Stimulated activated CD4-positive, alpha-beta T cell treated with anti-CD3 and anti-CD28 coated beads, Interleukin-12 subunit alpha, Interleukin-12 subunit beta, amount 100 ng/mL, for 48 hours (primary cell): ENCODE measurements at regions not wholly inside any gene's neighbourhood (a gene's known extent, or its start where the extent isn't known, plus 50 kb on each side); places are given as distances from the start of the nearest gene placed in this dataset.
"Not testable (repeated sequence)": the region's sequence is repeated elsewhere in the genome, so short reads cannot be mapped to it uniquely, and the experiment has no call there.

Experiments
- DNase-seq, 3 donors: peaks; one replicate each; pipeline ENCODE4 v3.0.0-alpha.2; 2020; ENCODE audit warnings: low read depth in 2 of 3, low spot score in 1 of 3

DNA sequence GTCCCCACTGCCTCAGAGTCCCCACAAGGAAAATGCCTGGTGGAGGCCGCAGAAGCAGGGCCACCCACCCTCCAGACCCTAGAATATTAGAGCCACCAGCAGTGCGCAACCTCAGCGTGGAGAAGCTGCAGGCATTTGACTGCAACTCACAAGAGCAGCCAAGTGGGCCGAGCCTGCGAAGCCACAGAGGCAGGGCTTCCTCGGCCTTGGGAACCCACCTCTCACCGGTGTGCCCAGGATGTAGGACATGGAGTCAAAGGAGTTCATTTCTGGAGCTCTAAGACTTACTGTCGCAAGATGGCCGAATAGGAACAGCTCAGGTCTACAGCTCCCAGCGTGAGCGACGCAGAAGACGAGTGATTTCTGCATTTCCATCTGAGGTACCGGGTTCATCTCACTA, 397.9 kb upstream of the PIK3R1 start:
- DNase-seq = no peak

DNA sequence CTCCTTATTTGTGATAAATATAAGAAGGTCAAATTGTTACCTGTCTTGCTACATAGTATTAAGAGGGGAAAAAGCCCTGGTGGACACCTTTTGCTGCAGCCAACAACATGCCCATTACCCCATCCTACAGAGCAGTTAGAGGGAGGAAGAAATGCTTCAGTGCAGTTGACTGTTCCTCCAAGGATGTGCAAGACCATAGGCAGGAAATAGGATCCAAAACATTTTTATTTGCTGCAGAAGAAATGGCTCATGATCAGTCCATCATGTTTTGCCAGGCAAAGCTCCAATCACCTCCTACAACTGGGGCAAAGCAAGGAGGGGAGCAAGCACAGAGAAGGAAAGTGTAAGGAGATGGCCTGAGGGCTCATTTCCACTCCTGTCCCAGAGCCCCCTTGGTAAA, 399.1 kb upstream of the PIK3R1 start:
- no peak for DNase-seq

DNA sequence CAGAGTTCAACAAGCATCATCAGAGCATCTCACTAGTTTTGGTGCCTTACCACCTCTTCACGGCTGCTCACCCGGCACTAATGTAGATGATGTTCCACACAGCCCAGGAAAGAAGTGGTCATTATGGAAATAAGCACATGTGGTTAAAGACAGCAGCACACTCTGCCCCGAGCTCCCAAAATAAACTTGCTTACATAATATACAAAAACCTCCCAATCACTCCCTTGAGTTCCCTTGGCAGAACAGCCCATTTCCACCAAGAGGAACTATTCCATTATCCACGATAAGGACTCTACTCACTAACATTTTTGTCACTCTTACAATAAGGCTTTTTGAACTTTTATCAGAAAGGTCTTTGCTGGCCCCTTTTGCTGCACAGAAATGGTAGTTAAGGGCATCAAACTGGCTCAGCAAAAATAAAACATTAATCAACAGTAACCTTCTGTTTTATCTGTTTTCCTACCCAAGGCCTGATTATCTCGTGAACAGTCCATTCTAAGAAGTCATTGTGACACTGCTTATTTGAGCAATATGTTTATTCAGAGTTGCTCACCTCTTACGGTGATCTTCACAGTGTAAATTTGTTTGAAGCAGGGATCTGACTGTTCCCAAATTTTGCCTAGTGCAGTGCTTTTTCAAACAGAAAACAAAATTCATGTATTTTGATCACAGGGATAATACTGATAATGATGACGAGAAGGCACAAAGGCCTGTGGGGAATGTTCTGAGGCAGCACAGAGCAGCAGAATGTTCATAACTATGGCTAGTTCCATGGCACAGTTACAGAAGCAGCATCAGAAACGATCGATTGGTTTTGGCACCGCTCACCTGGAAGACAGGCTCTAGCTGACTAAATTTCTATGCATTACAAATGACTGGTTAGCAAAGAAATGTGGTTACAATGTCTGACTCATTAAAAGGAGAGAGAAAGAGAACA, 399.8 kb upstream of the PIK3R1 start:
- DNase-seq = no peak

DNA sequence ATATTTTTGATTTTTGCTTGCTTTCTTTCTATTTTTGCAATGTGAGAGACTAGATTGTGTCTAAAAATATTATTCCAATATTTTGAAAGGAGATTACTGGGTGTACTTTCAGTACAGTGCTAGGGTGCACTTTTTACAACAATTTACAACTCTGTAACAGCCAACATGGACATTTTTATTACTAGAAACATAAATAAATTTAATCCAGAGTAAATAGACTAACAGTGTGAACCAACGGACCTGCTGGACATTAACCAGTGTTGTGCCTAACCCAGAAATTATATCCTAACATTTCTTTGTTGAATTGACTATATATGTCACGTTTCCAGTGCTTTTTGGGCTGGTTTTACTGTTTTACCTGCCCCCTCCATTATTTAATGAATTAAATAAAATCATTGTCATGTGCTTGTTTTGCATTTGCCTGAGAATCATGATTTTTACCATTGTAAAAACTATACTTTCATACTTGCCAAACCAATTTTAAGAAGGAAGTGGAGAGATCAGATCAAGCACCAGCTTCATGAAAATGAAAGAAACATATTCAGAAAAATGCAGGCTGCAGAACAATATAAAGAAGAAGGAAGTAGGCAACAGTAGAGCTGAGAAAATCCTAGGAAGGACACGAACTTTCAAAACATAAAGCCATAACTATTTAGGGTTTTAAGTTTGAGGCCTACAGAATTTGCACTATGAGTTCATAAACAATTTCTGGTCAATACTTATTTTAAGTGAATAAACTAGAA, 400.8 kb upstream of the PIK3R1 start:
- no peak for DNase-seq

DNA sequence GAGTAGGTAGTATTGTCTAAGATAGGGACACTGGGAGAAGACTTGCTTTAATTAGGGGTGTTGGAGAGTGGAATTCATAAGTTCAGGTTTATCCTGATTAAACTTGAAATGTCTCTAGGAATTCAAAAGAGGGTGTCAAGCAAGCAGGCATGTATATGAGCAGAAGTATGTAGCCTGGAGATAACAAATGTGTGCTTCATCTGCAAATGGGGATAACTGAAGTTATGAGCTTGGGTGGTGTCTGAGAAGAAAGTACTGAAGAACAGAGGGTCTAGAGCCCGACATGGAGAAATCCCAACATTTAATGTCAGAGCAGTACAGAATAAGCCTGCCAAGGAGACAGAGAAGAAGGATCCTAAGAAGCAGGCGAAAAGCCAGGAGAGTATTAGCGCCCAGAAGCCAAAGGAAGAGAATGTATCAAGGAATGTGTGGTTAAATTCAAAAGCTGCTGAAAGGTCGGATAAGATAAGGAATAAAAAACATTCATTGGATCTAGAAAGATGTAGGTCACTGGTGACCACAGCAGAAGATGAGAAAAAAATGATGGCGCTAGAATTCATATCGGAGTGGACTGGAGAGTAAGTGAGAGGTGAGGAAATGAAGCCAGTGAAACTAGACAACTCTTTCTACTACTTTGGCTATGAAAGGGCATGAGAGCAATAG, 401.5 kb upstream of the PIK3R1 start:
- no peak for DNase-seq

DNA sequence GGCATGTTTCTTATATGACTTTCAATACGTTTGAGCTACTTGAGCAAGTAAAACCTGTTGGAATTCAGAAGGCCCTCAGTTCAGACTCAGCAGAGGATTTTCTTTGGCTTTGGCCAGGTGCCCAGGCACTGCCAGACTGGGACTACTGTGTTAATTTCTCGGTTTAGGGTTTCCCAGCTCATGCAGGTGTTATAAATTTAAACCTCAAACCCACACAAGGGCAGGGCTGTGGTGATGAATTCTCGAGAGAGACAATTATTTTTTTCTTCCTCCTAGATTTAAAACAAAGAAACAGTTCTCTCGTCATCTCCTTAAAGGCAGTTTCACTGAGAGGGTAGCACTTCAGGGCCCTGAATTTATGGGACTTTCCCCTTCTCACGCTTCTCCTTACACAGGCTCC, 406.0 kb upstream of the PIK3R1 start:
- no peak for DNase-seq

DNA sequence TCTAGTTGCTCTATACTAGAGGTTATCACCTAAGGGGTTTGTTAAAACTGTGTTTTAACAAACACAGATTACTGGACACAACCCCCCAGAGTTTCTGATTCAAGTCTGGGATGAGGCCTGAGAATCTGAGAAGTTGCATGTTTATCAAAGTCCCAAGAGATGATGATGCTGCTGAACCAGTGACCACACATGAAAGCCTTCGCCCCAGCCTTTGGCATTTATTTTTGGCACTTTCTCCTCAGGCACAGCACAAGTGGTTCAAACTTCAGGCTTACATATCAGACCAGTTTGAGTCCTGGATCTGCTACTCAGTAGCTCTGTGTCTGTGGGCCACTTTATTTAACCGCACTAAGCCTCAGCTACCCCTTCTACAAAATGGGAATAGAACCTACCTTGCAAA, 407.2 kb upstream of the PIK3R1 start:
- DNase-seq = no peak

DNA sequence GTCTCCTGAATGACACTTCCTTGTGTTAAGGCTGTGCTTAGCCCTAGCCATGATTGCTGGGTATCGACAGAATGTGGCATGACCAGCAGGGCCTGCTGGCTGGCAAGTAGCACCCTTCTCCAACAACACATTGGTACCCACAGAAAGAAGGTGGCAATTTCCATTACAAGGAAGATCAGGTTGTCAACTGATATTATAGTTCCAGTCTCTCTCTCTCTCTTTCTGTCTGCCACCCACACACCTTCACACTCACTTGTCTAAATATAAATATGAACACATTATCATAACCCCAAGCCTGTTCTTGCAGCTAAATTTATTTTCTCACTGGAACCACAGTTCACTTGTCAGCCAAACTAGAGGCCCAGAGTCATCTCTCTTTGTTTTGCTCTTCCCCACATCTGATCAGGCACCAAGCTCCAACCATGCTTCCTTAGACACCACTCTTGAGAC, 408.1 kb upstream of the PIK3R1 start:
- DNase-seq = no peak

DNA sequence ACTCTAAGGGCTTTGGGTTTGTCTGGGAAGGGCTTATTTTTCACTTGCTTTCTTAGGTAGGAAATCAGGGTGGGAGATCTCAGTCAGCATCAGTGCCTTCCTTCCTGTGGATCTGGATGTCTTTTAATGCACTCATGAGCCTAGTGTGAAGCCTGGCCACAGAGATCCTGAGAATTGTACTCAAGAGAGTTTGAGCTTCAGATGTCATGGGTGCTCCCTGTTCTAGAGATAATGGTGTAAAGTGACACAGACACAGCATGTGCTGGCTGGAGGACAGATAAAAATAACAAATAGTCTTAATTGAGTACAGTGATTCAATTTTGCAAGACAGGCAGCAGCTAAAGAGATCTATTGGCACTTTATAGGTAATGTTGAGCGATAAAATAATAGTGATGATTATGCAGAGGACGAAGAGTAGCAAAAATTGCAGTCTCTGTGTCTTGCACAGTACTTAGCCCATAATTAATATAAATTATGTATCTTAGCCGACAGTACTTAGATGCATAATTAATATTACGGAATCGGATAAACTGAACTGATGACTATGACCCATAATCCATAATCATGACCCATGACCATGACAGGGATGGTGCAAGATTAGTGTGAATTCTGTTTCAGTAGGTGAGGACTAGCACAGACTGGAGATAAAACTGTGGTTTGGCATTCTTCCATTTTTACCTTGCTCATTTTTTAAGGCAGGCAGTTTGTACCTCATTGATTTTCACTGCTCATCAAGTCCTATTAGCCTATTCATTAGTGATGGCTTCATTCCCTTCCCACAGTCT, 408.7 kb upstream of the PIK3R1 start:
- DNase-seq = no peak

DNA sequence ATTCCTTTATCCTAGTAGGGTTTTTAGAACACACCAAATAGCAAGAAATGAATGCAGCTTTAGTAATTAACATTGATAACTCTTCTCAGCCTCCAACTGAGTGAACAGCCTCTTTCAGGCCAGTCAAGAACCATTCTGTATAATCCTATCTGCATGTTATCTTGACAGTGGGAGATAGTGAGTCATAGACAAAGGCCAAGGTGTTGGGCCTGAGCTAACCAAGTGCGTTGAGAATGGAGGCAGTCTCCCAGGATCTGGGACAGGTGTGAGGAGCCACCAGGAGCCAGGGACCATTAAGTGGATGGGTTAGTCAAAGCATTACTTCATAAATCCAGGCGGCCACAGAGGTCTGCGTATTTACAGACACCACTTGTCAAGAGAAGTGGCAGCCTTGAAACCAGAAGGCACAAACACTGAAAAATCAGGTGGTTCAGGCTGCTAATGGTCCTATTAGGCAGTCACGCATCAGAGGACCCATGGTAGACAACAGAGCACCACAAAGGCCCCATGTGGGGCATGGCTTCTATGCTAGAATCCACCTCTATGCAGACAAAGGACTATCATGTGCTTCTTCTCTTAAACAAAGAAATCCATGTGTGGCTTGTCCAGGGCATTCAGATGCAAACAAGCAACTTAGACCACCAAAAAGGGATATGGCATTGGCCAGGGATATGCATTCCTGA, 409.7 kb upstream of the PIK3R1 start:
- DNase-seq = no peak

DNA sequence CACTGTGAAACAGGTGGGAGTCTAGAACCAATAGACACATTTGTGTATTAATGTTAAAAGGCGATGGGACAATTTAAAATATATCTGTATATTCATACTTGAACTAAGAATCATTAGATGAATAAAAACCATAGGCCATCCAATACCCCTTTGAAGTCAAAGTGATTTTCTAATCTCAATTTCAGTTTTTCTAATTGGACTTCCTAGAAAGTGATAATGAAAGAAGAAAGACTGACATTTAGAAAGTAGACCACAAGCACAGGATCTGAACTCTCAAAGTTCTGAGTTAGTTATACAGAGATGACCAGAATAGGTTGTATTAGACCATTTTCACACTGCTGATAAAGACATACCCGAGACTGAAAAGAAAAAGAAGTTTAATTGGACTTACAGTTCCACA, 412.8 kb upstream of the PIK3R1 start:
- DNase-seq = no peak

DNA sequence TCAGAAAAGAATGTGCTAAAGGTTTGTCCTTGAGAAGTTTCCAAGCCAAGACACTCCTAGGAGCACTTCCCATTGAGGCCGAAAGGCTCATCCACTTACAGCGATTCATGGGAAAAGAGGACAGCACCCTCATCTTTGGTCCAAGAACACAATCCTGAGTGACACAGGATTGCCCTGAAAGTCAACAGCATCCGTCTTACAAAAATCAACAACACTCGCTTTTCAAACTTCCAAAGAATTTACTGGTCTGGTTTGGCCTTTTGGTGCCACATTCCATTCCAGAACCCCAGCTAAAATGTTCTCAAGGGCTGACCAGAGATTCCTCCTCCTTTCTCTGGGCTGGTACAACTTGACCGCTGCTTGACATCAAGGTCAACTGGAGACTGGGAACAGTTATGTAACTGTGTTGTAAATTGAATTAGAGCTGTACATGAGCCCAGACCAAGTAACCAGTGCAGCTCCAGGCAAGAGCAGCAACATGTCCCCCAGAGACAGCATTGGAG, 415.8 kb upstream of the PIK3R1 start:
- no peak for DNase-seq

DNA sequence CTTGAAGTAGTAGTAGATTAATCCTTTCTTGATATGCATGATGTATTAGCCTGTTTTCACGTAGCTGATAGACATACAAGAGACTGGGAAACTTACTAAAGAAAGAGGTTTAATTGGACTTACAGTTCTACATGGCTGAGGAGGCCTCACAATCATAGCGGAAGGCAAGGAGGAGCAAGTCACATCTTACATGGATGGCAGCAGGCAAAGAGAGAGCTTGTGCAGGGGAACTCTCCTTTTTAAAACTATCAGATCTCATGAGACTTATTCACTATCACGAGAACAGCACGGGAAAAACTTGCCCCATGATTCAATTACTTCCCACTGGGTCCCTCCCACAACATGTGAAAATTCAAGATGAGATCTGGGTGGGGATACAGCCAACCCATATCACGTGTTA, 417.1 kb upstream of the PIK3R1 start:
- not testable (repeated sequence) for DNase-seq

DNA sequence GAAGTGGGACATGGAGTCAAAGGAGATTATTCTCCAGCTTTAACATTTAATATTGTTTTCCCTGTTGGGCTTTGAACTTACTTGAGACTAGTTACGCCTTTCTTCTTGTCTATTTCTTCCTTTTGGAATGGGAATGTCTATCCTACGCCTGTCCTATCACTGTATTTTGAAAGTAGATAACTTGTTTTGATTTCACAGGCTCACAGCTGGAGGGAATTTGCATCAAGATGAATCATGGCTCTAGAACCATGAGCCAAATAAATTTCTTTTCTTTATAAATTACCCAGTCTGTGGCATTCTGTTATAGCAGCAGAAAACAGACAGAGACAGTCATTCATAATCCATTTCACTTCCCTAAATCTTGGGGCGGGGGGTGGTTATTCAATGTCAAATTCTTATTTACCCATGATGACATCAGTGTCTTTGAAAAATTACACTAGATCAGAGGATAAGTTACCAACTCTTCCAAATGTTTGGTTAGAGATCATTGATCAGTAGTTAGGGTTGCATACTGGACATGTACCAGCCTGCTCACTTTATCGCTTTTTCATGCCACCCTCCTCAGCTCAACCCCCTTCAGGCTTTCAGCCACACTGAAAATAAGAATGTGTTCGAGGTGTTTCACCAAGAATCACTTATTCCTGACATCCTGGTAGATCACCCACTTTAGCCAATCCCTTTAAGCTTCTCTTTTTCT, 419.6 kb upstream of the PIK3R1 start:
- no peak for DNase-seq

DNA sequence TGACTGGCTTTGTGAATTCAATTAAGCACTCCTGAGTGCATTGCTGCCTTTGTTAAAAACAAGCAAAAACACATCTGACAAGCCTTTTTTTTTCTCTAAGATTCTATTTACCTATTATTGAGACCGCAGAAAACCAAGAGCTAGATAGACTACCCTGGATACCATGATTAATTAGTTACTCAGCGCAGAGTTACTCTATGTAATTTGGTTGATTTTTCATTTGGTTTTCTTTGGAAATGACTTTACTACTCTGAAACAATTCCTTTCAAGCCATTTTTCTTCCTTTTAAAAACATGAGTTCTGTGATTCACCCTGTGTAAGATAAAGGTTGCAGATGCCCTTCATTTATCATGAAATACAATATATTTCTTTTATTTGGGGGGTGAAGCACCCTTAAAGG, 421.6 kb upstream of the PIK3R1 start:
- DNase-seq = no peak

DNA sequence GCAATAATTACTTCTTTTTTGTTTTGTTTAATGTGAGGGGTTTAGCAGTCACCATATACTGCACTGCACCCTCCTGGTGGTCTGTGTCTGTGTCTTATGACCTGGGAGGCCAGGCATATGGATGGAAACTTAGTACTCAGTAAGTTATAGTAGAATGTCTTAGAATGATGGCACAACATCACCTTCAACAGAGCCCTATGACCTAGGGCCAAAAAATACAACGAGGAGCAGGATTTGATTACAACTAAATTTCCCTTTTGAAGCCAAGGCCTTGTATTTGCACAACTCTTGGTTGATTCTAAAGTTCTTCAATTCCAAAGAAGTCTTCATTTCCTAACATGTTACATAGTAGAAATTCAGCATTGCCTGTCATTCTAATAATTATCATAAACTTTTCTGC, 422.1 kb upstream of the PIK3R1 start:
- DNase-seq = no peak

DNA sequence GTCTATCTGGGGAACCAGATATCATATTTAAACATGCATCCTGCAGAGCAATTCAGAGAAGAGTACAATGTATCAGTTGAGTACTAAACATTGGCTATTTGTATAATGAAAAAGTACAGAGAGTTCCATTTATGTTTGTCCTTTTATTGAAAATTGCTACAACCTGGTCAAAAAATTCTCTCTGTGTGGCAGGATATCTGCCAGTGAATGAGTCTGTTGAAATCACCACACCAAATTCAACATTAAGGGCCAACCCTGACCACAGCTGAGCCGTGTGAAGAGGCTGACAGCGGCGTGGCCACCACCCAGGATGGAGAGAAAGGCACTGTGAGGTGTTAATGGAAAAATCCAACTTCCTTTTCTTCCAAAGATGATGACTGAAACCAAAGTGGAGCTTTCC, 422.7 kb upstream of the PIK3R1 start:
- DNase-seq = no peak

DNA sequence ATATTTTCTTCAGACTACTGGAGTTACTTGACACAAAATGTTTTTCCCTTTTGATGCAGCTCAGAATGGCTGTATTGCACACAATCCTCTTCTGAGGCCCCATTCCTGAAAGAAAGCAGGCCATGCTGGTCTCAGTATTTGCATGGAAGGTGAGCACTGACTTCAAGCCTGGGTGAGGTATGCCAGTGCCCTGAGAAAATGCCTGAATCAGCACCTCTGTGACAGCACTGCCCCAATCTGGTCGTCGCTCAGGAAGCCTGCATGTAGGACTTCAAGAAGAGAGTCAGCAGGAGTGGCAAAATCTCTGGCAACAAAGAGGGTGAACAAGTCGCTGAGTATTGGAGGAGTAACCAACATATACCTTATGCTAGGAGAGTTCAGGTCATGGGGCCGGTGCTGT, 425.2 kb upstream of the PIK3R1 start:
- no peak for DNase-seq

DNA sequence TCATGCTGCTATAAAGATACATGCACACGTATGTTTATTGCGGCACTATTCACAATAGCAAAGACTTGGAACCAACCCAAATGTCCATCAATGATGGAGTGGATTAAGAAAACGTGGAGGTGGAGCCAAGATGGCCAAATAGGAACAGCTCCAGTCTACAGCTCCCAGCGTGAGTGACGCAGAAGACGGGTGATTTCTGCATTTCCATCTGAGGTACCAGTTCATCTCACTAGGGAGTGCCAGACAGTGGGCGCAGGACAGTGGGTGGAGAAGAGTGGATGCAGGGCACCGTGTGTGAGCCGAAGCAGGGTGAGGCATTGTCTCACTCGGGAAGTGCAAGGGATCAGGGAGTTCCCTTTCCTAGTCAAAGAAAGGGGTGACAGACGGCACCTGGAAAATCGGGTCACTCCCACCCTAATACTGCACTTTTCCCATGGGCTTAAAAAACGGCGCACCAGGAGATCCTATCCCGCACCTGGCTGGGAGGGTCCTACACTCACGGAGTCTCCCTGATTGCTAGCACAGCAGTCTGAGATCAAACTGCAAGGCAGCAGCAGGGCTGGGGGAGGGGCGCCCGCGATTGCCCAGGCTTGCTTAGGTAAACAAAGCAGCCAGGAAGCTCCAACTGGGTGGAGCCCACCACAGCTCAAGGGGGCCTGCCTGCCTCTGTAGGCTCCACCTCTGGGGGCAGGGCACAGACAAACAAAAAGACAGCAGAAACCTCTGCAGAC, 435.5 kb upstream of the PIK3R1 start:
- not testable (repeated sequence) for DNase-seq
